Activated T-helper 1 cell treated with anti-CD3 and anti-CD28 coated beads, Interleukin-12 subunit alpha, Interleukin-12 subunit beta, Interleukin-2, Interleukin-4 antibody, amounts not matched to agents 30 ng/mL and 10 ng/mL and 1 ng/mL, durations not matched to agents 14 hours and 24 hours and 36 hours (primary cell): ENCODE measurements at regions not wholly inside any gene's neighbourhood (a gene's known extent, or its start where the extent isn't known, plus 50 kb on each side); places are given as distances from the start of the nearest gene placed in this dataset.

Source experiments
- DNase-seq: peaks from one replicate; pipeline ENCODE4 v3.0.0; 2021; ENCODE audit warnings: low spot score
- H3K27ac Mint-ChIP-seq: one replicate; pipeline ENCODE4 v1.8.0; 2021; ENCODE audit warnings: mild to moderate bottlenecking, mixed read lengths
- H3K27me3 Mint-ChIP-seq: one replicate; pipeline ENCODE4 v1.8.0; 2022; ENCODE audit warnings: mild to moderate bottlenecking, moderate library complexity, mixed read lengths; ENCODE audit not compliant: insufficient read depth
- H3K36me3 Mint-ChIP-seq: one replicate; pipeline ENCODE4 v1.8.0; 2021; ENCODE audit warnings: low read depth, mixed read lengths
- H3K4me1 Mint-ChIP-seq: one replicate; pipeline ENCODE4 v1.8.0; 2021; ENCODE audit warnings: low read depth, mixed read lengths
- H3K4me3 Mint-ChIP-seq: one replicate; pipeline ENCODE4 v1.8.0; 2021; ENCODE audit warnings: mild to moderate bottlenecking, moderate library complexity, mixed read lengths
- H3K9me3 Mint-ChIP-seq: one replicate; pipeline ENCODE4 v1.8.0; 2021; ENCODE audit warnings: mixed read lengths
- intact Hi-C: fragments of 100-400 bp; cut with micrococcal nuclease; formaldehyde crosslinking; loops from one replicate; pipeline ENCODE4 v1.15.1; 2024

DNA sequence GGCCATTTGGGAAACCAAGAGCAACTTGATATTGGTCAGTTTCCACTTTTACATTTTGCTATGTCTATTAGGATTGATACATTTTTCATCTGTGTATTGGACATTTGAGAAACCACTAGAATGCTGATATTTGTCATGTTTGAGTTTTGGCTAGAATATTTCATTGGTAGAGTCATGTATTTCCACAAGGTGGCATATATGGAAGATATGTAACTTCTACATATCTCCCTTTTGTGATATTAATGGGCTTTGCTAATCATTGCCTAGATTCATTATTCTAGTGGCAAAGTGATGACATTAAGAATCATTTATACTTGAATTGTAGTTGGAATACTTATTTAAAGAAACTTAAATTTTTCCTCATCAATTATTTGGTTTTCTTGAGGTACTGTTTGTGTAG is 692.9 kb upstream of the EDIL3 start:
- H3K36me3 Mint-ChIP-seq = no peaks in the 10 kb centered on the region
- no peaks in the 10 kb centered on the region for H3K4me1 Mint-ChIP-seq
- H3K27me3 Mint-ChIP-seq = no peaks in the 10 kb centered on the region
- H3K27ac Mint-ChIP-seq = no peak overlapping the region
- intact Hi-C loops = no loop called here
- H3K9me3 Mint-ChIP-seq = no peaks in the 10 kb centered on the region
- no peak overlapping the region for H3K4me3 Mint-ChIP-seq
- no peak for DNase-seq

DNA sequence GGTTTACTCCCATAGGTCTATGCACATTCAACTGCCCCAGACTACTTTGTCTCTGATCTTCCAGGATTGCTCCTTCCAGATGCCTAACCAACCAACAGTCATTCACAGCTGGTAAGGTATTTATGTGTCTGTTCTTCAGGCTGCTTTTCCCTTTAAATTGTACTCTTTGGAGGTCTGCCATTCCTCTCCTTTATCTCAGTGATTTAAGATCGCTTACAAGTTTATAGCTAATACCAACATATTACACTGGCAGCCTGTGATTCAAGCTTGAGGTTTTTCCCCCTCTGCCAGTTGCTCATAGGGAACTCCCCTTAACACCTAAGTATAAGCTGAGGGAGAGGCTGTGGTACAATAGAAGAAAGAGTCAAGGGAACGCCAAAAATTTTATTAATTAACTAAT is 711.7 kb upstream of the EDIL3 start:
- no peaks in the 10 kb centered on the region for H3K36me3 Mint-ChIP-seq
- intact Hi-C loops = no loop called here
- H3K27ac Mint-ChIP-seq = no peak overlapping the region
- no peaks in the 10 kb centered on the region for H3K4me1 Mint-ChIP-seq
- no peaks in the 10 kb centered on the region for H3K9me3 Mint-ChIP-seq
- H3K4me3 Mint-ChIP-seq = no peak overlapping the region
- no peak for DNase-seq
- no peaks in the 10 kb centered on the region for H3K27me3 Mint-ChIP-seq

DNA sequence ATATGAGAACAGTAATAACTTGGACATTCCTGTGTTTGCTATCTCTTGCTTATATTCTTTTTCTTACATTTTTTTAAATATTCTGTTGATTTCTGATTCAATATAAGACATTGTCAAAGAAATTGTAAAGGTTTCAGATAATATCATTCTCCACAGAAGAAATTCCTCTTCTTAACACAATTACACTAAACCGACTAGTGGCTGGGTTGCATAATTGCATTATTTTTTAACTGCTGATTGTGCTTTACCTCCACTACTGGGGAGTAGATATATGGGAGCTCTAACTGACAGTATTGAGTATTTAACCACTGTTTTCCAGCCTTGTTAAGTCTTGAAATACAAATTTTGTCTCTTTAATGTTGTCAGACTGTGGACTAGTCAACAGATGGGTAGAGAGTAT is 723.8 kb upstream of the EDIL3 start:
- no peak for DNase-seq
- Mint-ChIP-seq H3K36me3 (no peaks in the 10 kb centered on the region), H3K27ac (no peak overlapping the region), H3K4me1 (no peaks in the 10 kb centered on the region), H3K9me3 (no peaks in the 10 kb centered on the region), H3K4me3 (no peak overlapping the region), H3K27me3 (no peaks in the 10 kb centered on the region)
- intact Hi-C loops = no loop called here

DNA sequence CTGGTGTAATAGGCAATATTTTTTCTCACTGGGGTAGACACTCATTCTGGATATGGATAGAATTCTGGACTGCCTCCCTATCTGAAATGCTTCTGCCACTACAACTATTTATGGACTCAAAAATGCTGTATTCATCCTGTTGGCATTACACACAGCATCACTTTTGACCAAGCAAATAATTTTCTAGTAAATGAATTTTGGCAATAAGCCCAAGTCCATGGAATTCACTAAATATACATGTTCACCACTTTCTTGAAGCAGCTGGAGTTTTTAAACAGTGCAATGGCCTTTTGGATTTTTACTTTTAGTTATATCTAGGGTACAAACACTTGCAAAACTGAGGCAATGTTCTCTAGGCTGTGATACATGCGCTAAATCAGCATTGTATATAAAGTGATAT is 724.9 kb upstream of the EDIL3 start:
- intact Hi-C loops = no loop called here
- DNase-seq = no peak
- no peak overlapping the region for H3K4me3 Mint-ChIP-seq
- no peaks in the 10 kb centered on the region for H3K4me1 Mint-ChIP-seq
- H3K9me3 Mint-ChIP-seq = no peaks in the 10 kb centered on the region
- H3K27me3 Mint-ChIP-seq = no peaks in the 10 kb centered on the region
- no peak overlapping the region for H3K27ac Mint-ChIP-seq
- H3K36me3 Mint-ChIP-seq = no peaks in the 10 kb centered on the region

DNA sequence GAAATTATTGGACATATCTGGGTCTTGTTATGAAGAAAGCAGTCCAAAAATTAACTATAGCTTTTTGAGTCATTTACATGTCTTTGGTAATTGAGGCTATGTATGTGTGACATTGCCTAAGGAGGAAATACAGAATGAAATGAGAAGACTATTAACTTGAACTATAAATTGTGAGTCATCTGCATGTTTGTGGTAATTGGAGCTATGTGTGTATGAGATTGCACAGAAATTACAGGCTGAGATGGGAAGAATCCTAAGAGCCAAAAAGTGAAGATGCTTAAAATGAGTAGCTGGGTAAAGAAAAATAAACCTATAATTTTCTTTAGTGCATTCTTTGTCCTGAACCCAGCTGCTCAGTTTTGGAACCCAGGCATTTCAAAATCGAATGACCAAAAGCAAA is 747.6 kb upstream of the EDIL3 start:
- DNase-seq = no peak
- no peaks in the 10 kb centered on the region for H3K36me3 Mint-ChIP-seq
- no peaks in the 10 kb centered on the region for H3K4me1 Mint-ChIP-seq
- H3K27ac Mint-ChIP-seq = no peak overlapping the region
- intact Hi-C loops = no loop called here
- peaks cover 6% of the 10 kb centered on the region for H3K9me3 Mint-ChIP-seq
- H3K27me3 Mint-ChIP-seq = no peaks in the 10 kb centered on the region
- H3K4me3 Mint-ChIP-seq = no peak overlapping the region

DNA sequence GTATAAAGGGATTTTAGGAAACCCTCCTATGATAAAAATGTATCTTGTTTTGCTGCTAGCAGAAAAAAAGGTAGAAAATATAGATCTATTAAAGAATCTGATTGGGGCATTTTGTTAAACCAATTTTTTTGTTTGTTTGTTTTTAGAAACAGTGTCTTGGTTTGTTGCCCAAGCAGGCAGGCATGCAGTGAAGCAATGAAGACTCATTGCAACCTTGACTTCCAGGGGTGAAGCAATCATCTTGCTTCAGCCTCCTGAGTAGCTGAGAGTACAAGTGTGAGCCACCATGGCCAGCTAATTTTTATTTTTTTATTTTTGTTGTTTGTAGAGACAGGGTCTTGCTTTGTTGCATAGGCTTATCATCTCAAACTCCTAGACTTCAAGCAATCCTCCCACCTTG is 755.8 kb upstream of the EDIL3 start:
- H3K9me3 Mint-ChIP-seq = peaks cover 4% of the 10 kb centered on the region
- no peaks in the 10 kb centered on the region for H3K4me1 Mint-ChIP-seq
- intact Hi-C loops = no loop called here
- H3K27me3 Mint-ChIP-seq = no peaks in the 10 kb centered on the region
- no peaks in the 10 kb centered on the region for H3K36me3 Mint-ChIP-seq
- no peak overlapping the region for H3K27ac Mint-ChIP-seq
- no peak overlapping the region for H3K4me3 Mint-ChIP-seq
- no peak for DNase-seq

DNA sequence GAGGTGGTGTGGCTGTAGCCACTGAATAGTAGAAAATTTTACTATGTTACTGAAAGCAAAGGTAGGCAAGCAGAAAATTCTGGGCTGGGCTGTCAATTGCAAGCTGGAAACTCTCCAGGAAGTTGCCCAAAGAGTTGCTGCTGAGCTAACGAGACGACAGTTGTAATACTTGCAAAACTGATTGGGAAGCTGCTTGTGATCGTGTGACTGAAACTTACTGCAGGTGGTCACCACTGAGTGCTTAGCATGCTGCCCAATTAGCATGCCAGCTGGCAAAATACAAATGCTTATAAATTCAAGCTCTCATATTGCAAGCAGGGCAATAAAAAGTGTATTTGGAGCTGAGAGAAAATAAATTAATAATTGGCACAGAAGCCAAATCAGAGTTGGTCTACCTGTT is 758.5 kb upstream of the EDIL3 start:
- H3K27ac Mint-ChIP-seq = no peak overlapping the region
- no peaks in the 10 kb centered on the region for H3K9me3 Mint-ChIP-seq
- intact Hi-C loops = no loop called here
- no peaks in the 10 kb centered on the region for H3K27me3 Mint-ChIP-seq
- no peaks in the 10 kb centered on the region for H3K36me3 Mint-ChIP-seq
- no peak overlapping the region for H3K4me3 Mint-ChIP-seq
- no peak for DNase-seq
- H3K4me1 Mint-ChIP-seq = no peaks in the 10 kb centered on the region

DNA sequence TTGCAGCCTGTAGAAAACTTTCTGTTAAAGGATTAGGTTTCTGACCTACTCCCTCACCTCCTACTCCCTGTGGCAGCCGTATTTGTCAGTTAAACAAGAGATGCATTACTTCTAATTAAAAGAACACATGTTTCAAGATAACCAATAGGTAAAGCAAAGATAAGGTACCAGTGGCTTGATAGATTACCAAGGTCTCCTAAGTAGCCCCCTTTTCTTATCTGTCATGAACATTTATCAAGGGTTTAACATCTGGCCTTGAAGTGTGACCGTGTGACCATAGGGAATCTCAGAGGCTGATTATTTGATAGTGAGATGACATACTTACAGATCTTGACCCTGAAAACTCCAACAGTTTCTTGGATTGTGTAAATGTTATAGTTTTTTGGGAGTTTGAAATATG is 764.0 kb upstream of the EDIL3 start:
- intact Hi-C loops = no loop called here
- no peaks in the 10 kb centered on the region for H3K9me3 Mint-ChIP-seq
- H3K27me3 Mint-ChIP-seq = no peaks in the 10 kb centered on the region
- H3K36me3 Mint-ChIP-seq = no peaks in the 10 kb centered on the region
- H3K4me1 Mint-ChIP-seq = no peaks in the 10 kb centered on the region
- no peak overlapping the region for H3K4me3 Mint-ChIP-seq
- no peak for DNase-seq
- H3K27ac Mint-ChIP-seq = no peak overlapping the region

DNA sequence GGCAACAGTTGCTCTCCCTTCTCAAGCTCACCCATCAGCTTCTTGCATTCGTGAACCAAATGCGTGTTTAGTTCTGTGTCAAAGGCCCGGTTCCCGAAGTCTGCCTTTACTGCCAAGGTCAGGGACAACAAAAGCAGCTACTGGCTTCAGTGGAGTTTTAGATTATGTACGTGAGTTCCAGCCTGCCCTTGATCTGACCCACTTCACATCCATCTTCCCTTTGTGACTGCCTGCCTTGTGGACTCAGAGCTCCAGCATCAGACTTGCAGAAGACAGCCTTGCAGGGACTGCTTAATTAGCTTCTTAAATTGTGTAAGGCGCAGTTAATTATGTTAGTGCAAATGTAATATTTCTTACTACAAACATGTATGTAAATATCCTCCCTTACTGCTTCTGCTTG is 774.7 kb upstream of the EDIL3 start:
- Mint-ChIP-seq H3K4me1 (no peaks in the 10 kb centered on the region), H3K4me3 (no peak overlapping the region), H3K9me3 (no peaks in the 10 kb centered on the region), H3K27me3 (no peaks in the 10 kb centered on the region), H3K36me3 (no peaks in the 10 kb centered on the region), H3K27ac (no peak overlapping the region)
- intact Hi-C loops = no loop called here
- DNase-seq = no peak

DNA sequence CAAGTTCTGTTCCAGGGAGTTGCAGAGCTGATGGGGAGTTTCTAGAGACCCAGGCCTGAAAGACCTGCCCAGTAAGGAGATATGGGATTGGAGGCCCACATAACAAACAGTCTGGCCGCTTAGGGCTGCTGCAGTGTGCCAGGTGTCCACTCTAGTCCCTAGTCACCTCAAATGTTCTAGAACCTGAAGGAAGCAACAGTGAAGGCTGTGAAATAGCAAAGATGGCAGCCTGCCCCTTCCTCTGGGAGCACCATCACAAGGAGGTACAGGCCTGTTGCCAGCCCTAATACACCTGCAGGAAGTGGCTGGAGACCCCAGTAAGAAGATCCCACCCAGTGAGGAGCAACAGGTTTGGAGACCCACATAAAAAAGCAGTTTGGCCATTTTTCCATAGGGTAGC is 783.8 kb upstream of the EDIL3 start:
- intact Hi-C loops = no loop called here
- H3K36me3 Mint-ChIP-seq = no peaks in the 10 kb centered on the region
- H3K4me1 Mint-ChIP-seq = no peaks in the 10 kb centered on the region
- no peak overlapping the region for H3K4me3 Mint-ChIP-seq
- H3K27ac Mint-ChIP-seq = no peak overlapping the region
- no peak for DNase-seq
- no peaks in the 10 kb centered on the region for H3K9me3 Mint-ChIP-seq
- H3K27me3 Mint-ChIP-seq = no peaks in the 10 kb centered on the region

DNA sequence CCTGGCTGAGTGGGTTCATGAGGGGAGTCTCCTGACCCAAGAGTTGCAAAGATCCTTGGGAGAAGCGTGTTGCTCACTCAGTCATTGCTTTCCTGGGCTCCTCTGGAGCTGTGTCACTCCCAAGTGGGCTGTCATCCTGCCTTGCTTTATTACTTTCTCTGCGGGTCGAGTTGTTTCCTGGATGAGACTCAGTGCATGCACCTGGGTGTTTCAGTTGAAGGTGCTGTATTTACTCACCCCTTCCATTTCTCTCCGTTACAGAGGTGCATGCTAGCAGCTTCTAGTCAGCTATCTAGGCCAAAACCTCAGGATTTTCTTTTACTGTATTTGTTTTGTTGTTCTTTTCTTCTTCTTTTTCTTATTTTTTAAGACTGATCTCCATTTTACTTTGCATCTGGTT is 785.5 kb upstream of the EDIL3 start:
- intact Hi-C loops = no loop called here
- Mint-ChIP-seq H3K4me3 (no peak overlapping the region), H3K27me3 (no peaks in the 10 kb centered on the region), H3K9me3 (no peaks in the 10 kb centered on the region), H3K4me1 (no peaks in the 10 kb centered on the region), H3K36me3 (no peaks in the 10 kb centered on the region), H3K27ac (no peak overlapping the region)
- DNase-seq = no peak

DNA sequence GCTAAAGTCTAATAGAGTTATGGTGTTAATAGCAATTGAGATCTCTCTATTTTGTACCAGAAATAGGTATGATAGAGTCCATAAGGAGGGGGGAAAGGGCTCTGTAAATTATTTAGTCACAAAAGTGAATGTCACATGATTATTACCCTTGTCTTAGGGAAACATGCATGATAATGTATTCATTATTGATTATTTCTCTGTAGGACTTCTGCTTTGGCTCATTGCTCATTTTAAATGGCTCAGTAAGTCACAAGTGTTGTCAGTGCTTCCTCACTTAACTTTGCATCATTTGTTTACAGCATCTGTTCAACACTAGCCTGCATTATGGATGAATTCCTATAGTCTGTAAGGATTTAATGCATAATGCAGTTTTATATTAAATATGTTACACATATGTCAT is 788.8 kb upstream of the EDIL3 start:
- no peak overlapping the region for H3K27ac Mint-ChIP-seq
- intact Hi-C loops = no loop called here
- H3K27me3 Mint-ChIP-seq = no peaks in the 10 kb centered on the region
- no peaks in the 10 kb centered on the region for H3K9me3 Mint-ChIP-seq
- no peaks in the 10 kb centered on the region for H3K36me3 Mint-ChIP-seq
- H3K4me1 Mint-ChIP-seq = no peaks in the 10 kb centered on the region
- no peak overlapping the region for H3K4me3 Mint-ChIP-seq
- DNase-seq = no peak

DNA sequence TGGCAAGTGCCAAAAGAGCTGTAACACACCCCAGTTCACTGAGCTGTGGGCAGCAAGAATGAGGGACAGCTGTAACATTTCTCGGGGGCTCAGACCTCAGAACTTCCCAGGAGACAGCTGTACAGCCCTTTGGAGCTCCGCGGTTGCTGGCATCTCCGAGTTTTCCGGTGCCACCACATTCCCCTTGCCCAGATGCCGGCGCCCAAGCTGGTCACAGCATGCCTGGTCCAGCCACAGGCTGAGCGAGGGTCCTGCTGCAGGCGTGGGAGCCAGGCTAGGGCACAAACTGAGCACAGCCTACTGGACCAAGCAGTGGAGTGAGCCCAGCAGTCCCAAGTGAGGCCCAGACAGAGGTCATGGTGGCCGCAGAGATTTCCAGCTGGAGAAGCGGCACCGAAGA is 797.7 kb upstream of the EDIL3 start:
- H3K4me1 Mint-ChIP-seq = no peaks in the 10 kb centered on the region
- DNase-seq = no peak
- no peaks in the 10 kb centered on the region for H3K27me3 Mint-ChIP-seq
- no peaks in the 10 kb centered on the region for H3K36me3 Mint-ChIP-seq
- intact Hi-C loops = no loop called here
- H3K4me3 Mint-ChIP-seq = no peak overlapping the region
- no peak overlapping the region for H3K27ac Mint-ChIP-seq
- H3K9me3 Mint-ChIP-seq = no peaks in the 10 kb centered on the region

DNA sequence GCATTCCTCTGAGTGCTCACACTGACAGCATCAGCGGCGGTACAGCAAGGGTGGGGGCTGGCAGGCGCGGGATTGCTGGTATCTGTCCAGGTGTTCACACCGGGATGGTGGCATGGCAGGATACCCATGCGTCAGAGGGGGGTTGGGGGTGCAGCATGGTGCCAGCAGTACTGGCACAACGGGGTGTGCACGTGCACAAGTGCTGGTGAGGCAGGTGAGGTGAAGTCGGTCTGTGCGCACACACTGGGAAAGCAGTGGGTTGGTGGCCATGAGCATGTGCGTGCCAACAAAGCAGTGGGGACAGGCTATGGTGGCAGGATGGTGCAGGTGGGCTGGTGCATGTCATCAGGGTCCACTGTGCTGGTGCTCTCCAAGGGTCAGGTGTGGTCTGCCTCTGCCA is 819.6 kb upstream of the EDIL3 start:
- Mint-ChIP-seq H3K4me3 (no peak overlapping the region), H3K9me3 (peaks cover 4% of the 10 kb centered on the region), H3K4me1 (no peaks in the 10 kb centered on the region), H3K27me3 (no peaks in the 10 kb centered on the region), H3K27ac (no peak overlapping the region), H3K36me3 (no peaks in the 10 kb centered on the region)
- no peak for DNase-seq
- intact Hi-C loops = no loop called here
